ENCODE measurements at regions not wholly inside any gene's neighbourhood (a gene's known extent, or its start where the extent isn't known, plus 50 kb on each side); places are given as distances from the start of the nearest gene placed in this dataset.

- Histone ChIP-seq H4K91ac (replicated peaks; ENCODE audit: insufficient read length, low read length) (no peak overlapping the region), H4K5ac (ENCODE audit: insufficient read length, low read depth, low read length) (no peak overlapping the region), H2BK12ac (ENCODE audit: low read depth, low read length) (peak overlapping the region; percentile 68; the same call in 1 of the 2 replicates), H3K4me1 (replicated peaks in 1 of 4; ENCODE audit: control insufficient read depth in 3 of 4, insufficient read depth in 4 of 4, low read length in 3 of 4) (peaks cover 0 to 3% (median 0%) of the 10 kb centered on the region in 4 experiments; a peak in 1 of 7 replicates), H3K14ac (ENCODE audit: insufficient read length) (no peak overlapping the region), H4K20me1 (replicated peaks in 1 of 2; ENCODE audit: control insufficient read depth in 1 of 2, insufficient read depth in 2 of 2, low read length in 2 of 2) (no peaks in the 10 kb centered on the region), H3K27ac (ENCODE audit: low read depth, low read length) (no peak overlapping the region), H3K4ac (replicated peaks; ENCODE audit: insufficient read length, low read depth, low read length) (no peak overlapping the region), H3K36me3 (ENCODE audit: control insufficient read depth in 2 of 4, insufficient read depth in 4 of 4, low read length in 3 of 4) (peaks cover 0 to 4% (median 0%) of the 10 kb centered on the region in 4 experiments; a peak in 1 of 8 replicates), H4K8ac (ENCODE audit: extremely low read depth, insufficient read depth, low read length) (no peak overlapping the region), H3K79me2 (ENCODE audit: control insufficient read depth in 1 of 2, insufficient read depth in 2 of 2, low read length in 2 of 2) (no peaks in the 10 kb centered on the region), H2AFZ (ENCODE audit: low read length) (no peak overlapping the region), H2BK15ac (ENCODE audit: low read length) (no peak overlapping the region), H2BK20ac (ENCODE audit: low read length) (no peak overlapping the region), H3K9me3 (ENCODE audit: insufficient read depth in 2 of 2, low read depth in 1 of 2, low read length in 1 of 2) (peaks cover 14 to 17% of the 10 kb centered on the region in 2 experiments), H3K23ac (ENCODE audit: insufficient read length) (no peak overlapping the region), H3K4me2 (ENCODE audit: insufficient read depth in 1 of 2, low read depth in 2 of 2, low read length in 2 of 2) (no peak overlapping the region), H2AK5ac (ENCODE audit: low read depth, low read length) (no peak overlapping the region), H2BK5ac (ENCODE audit: low read depth, low read length) (peak overlapping the region; percentile 24; the same call in 1 of the 2 replicates), H3K56ac (replicated peaks; ENCODE audit: insufficient read length, low read depth, low read length) (no peak overlapping the region), H3K23me2 (ENCODE audit: low read depth, low read length) (no peaks in the 10 kb centered on the region), H3K18ac (ENCODE audit: extremely low read depth, low read length) (no peak overlapping the region), H3K27me3 (replicated peaks in 1 of 4; ENCODE audit: control insufficient read depth in 3 of 4, extremely low read depth in 1 of 4, insufficient read depth in 3 of 4, low read length in 3 of 4) (no peaks in the 10 kb centered on the region), H3K79me1 (ENCODE audit: low read depth, low read length) (no peaks in the 10 kb centered on the region), H3K4me3 (ENCODE audit: extremely low read depth in 1 of 4, insufficient read depth in 2 of 4, low read depth in 3 of 4, low read length in 4 of 4) (no peak overlapping the region), H3K9ac (replicated peaks in 1 of 4; ENCODE audit: extremely low read depth in 1 of 4, low read depth in 3 of 4, low read length in 3 of 4) (no peak overlapping the region), H2BK120ac (replicated peaks; ENCODE audit: low read depth, low read length) (no peak overlapping the region)
- DNase-seq (ENCODE audit: low read depth in 1 of 2, low spot score in 2 of 2) (peak in 1 of 2 experiments; percentile 7), FAIRE-seq (no peak)
- TF ChIP-seq NRF1 (IDR thresholded peaks at IDR 0.05; ENCODE audit: low read depth, low read length) (no peak), TEAD4 (IDR thresholded peaks at IDR 0.05; ENCODE audit: low read depth, low read length) (peak; percentile 56; the same call in 1 of the 2 replicates)
- ChIA-PET POLR2A (ENCODE audit: partially characterized antibody) (no interaction called here), CTCF (ENCODE audit: partially characterized antibody) (interaction anchor here (0.9 kb wide), 1 partner anchor 11 kb away, joined by 3 read pairs; no protein-coding TSS in a partner anchor)
- WGBS, 2 experiments (ENCODE audit: extremely low coverage in 1 of 2, insufficient coverage in 1 of 2, insufficient read length in 1 of 2, insufficient replicate concordance in 2 of 2, low coverage in 1 of 2, low lambda C conversion rate in 2 of 2, missing lambda C conversion rate in 1 of 2) = 70% methylated on average over 4 of the region's 4 CpGs; no CpG with 5 or more reads in 1 of the 2 experiments
Measured at GRCh38 chr7:97313900-97314299, 196.4 kb downstream of the SDHAF3 start.
